ENCODE measurements at regions not wholly inside any gene's neighbourhood (a gene's known extent, or its start where the extent isn't known, plus 50 kb on each side); places are given as distances from the start of the nearest gene placed in this dataset.

- H3K36me3 ChIP-seq (ENCODE audit: insufficient read depth, insufficient read length, low read length), result no peaks in the 10 kb centered on the region
- no peak for TF ChIP-seq SUZ12 (IDR thresholded peaks at IDR 0.05; ENCODE audit: extremely low read depth, insufficient read depth, insufficient read length)
- TF ChIP-seq ZNF274 (IDR thresholded peaks at IDR 0.05; ENCODE audit: low read depth, low read length), result no peak
- TF ChIP-seq YY1 (IDR thresholded peaks at IDR 0.05; ENCODE audit: insufficient read depth, insufficient read length), result no peak
- no peak overlapping the region for H3K4me3 ChIP-seq (ENCODE audit: insufficient read length, low read depth)
- H3K4me1 ChIP-seq (ENCODE audit: insufficient read depth, insufficient read length), result no peaks in the 10 kb centered on the region
- H3K9me3 ChIP-seq (ENCODE audit: insufficient read depth, low read length), result peaks cover 17% of the 10 kb centered on the region; the same call in 1 of the 2 replicates
- peak; percentile 88 for DNase-seq (ENCODE audit: low read depth, low spot score)
- H3K9ac ChIP-seq (ENCODE audit: insufficient read length, low read depth), result no peak overlapping the region
- H3K27me3 ChIP-seq (ENCODE audit: insufficient read depth, insufficient read length), result peaks cover 60% of the 10 kb centered on the region
Observed at GRCh38 chr6:19312241-19312978, 524.8 kb upstream of the ID4 start.

- Histone ChIP-seq H3K9ac (ENCODE audit: insufficient read length, low read depth) (no peak overlapping the region), H3K27me3 (ENCODE audit: insufficient read depth, insufficient read length) (peaks cover 44% of the 10 kb centered on the region), H3K4me1 (ENCODE audit: insufficient read depth, insufficient read length) (no peaks in the 10 kb centered on the region), H3K36me3 (ENCODE audit: insufficient read depth, insufficient read length, low read length) (no peaks in the 10 kb centered on the region), H3K9me3 (ENCODE audit: insufficient read depth, low read length) (0 out of 2 replicates have a peak, but pooled peaks cover 6% of the 10 kb centered on the region), H3K4me3 (ENCODE audit: insufficient read length, low read depth) (no peak overlapping the region)
- TF ChIP-seq SUZ12 (IDR thresholded peaks at IDR 0.05; ENCODE audit: extremely low read depth, insufficient read depth, insufficient read length), result no peak
- DNase-seq (ENCODE audit: low read depth, low spot score), result no peak
Observed at GRCh38 chr6:19317431-19317986, 519.7 kb upstream of the ID4 start.

- Histone ChIP-seq H3K4me1 (ENCODE audit: insufficient read depth, insufficient read length) (no peaks in the 10 kb centered on the region), H3K9ac (ENCODE audit: insufficient read length, low read depth) (no peak overlapping the region), H3K27me3 (ENCODE audit: insufficient read depth, insufficient read length) (peaks cover 34% of the 10 kb centered on the region), H3K4me3 (ENCODE audit: insufficient read length, low read depth) (no peak overlapping the region), H3K9me3 (ENCODE audit: insufficient read depth, low read length) (0 out of 2 replicates have a peak, but pooled peaks cover 6% of the 10 kb centered on the region), H3K36me3 (ENCODE audit: insufficient read depth, insufficient read length, low read length) (no peaks in the 10 kb centered on the region)
- TF ChIP-seq SUZ12 (IDR thresholded peaks at IDR 0.05; ENCODE audit: extremely low read depth, insufficient read depth, insufficient read length) (no peak), ZNF274 (IDR thresholded peaks at IDR 0.05; ENCODE audit: low read depth, low read length) (no peak), YY1 (IDR thresholded peaks at IDR 0.05; ENCODE audit: insufficient read depth, insufficient read length) (no peak)
- DNase-seq (ENCODE audit: low read depth, low spot score), result no peak
Observed at GRCh38 chr6:19319005-19319404, 518.2 kb upstream of the ID4 start.

GRCh38 chr6:19320111-19320581 is 517.0 kb upstream of the ID4 start:
- H3K27me3 ChIP-seq (ENCODE audit: insufficient read depth, insufficient read length), result peaks cover 23% of the 10 kb centered on the region
- no peak overlapping the region for H3K4me3 ChIP-seq (ENCODE audit: insufficient read length, low read depth)
- H3K9me3 ChIP-seq (ENCODE audit: insufficient read depth, low read length), result no peaks in the 10 kb centered on the region
- no peak overlapping the region for H3K9ac ChIP-seq (ENCODE audit: insufficient read length, low read depth)
- TF ChIP-seq SUZ12 (IDR thresholded peaks at IDR 0.05; ENCODE audit: extremely low read depth, insufficient read depth, insufficient read length), result no peak
- TF ChIP-seq ZNF274 (IDR thresholded peaks at IDR 0.05; ENCODE audit: low read depth, low read length), result no peak
- no peak for TF ChIP-seq YY1 (IDR thresholded peaks at IDR 0.05; ENCODE audit: insufficient read depth, insufficient read length)
- H3K4me1 ChIP-seq (ENCODE audit: insufficient read depth, insufficient read length), result no peaks in the 10 kb centered on the region
- no peaks in the 10 kb centered on the region for H3K36me3 ChIP-seq (ENCODE audit: insufficient read depth, insufficient read length, low read length)
- DNase-seq (ENCODE audit: low read depth, low spot score), result no peak

GRCh38 chr6:19322691-19323485 is 514.3 kb upstream of the ID4 start:
- no peak for DNase-seq (ENCODE audit: low read depth, low spot score)
- Histone ChIP-seq H3K4me3 (ENCODE audit: insufficient read length, low read depth) (no peak overlapping the region), H3K9ac (ENCODE audit: insufficient read length, low read depth) (no peak overlapping the region), H3K9me3 (ENCODE audit: insufficient read depth, low read length) (no peaks in the 10 kb centered on the region), H3K36me3 (ENCODE audit: insufficient read depth, insufficient read length, low read length) (no peaks in the 10 kb centered on the region), H3K27me3 (ENCODE audit: insufficient read depth, insufficient read length) (peaks cover under 1% of the 10 kb centered on the region), H3K4me1 (ENCODE audit: insufficient read depth, insufficient read length) (no peaks in the 10 kb centered on the region)
- TF ChIP-seq YY1 (IDR thresholded peaks at IDR 0.05; ENCODE audit: insufficient read depth, insufficient read length), result no peak
- no peak for TF ChIP-seq SUZ12 (IDR thresholded peaks at IDR 0.05; ENCODE audit: extremely low read depth, insufficient read depth, insufficient read length)
- no peak for TF ChIP-seq ZNF274 (IDR thresholded peaks at IDR 0.05; ENCODE audit: low read depth, low read length)

- no peaks in the 10 kb centered on the region for H3K9me3 ChIP-seq (ENCODE audit: insufficient read depth, low read length)
- no peak for DNase-seq (ENCODE audit: low read depth, low spot score)
- H3K9ac ChIP-seq (ENCODE audit: insufficient read length, low read depth), result no peak overlapping the region
- no peak overlapping the region for H3K4me3 ChIP-seq (ENCODE audit: insufficient read length, low read depth)
- TF ChIP-seq SUZ12 (IDR thresholded peaks at IDR 0.05; ENCODE audit: extremely low read depth, insufficient read depth, insufficient read length) (no peak), YY1 (IDR thresholded peaks at IDR 0.05; ENCODE audit: insufficient read depth, insufficient read length) (no peak), ZNF274 (IDR thresholded peaks at IDR 0.05; ENCODE audit: low read depth, low read length) (no peak)
- no peaks in the 10 kb centered on the region for H3K36me3 ChIP-seq (ENCODE audit: insufficient read depth, insufficient read length, low read length)
- no peaks in the 10 kb centered on the region for H3K4me1 ChIP-seq (ENCODE audit: insufficient read depth, insufficient read length)
- H3K27me3 ChIP-seq (ENCODE audit: insufficient read depth, insufficient read length), result no peaks in the 10 kb centered on the region
Observed at GRCh38 chr6:19324376-19324775, 512.8 kb upstream of the ID4 start.

GRCh38 chr6:19325335-19325789 is 511.8 kb upstream of the ID4 start:
- DNase-seq (ENCODE audit: low read depth, low spot score), result no peak
- no peaks in the 10 kb centered on the region for H3K9me3 ChIP-seq (ENCODE audit: insufficient read depth, low read length)
- no peaks in the 10 kb centered on the region for H3K27me3 ChIP-seq (ENCODE audit: insufficient read depth, insufficient read length)
- no peak overlapping the region for H3K4me3 ChIP-seq (ENCODE audit: insufficient read length, low read depth)
- no peaks in the 10 kb centered on the region for H3K4me1 ChIP-seq (ENCODE audit: insufficient read depth, insufficient read length)
- no peak overlapping the region for H3K9ac ChIP-seq (ENCODE audit: insufficient read length, low read depth)
- no peak for TF ChIP-seq ZNF274 (IDR thresholded peaks at IDR 0.05; ENCODE audit: low read depth, low read length)
- TF ChIP-seq SUZ12 (IDR thresholded peaks at IDR 0.05; ENCODE audit: extremely low read depth, insufficient read depth, insufficient read length), result no peak
- no peak for TF ChIP-seq YY1 (IDR thresholded peaks at IDR 0.05; ENCODE audit: insufficient read depth, insufficient read length)
- no peaks in the 10 kb centered on the region for H3K36me3 ChIP-seq (ENCODE audit: insufficient read depth, insufficient read length, low read length)

All from NT2/D1 (cell line).